ENCODE measurements at regions not wholly inside any gene's neighbourhood (a gene's known extent, or its start where the extent isn't known, plus 50 kb on each side); places are given as distances from the start of the nearest gene placed in this dataset.

- no peak overlapping the region for H3K27ac ChIP-seq
- TF ChIP-seq CTCF (IDR thresholded peaks at IDR 0.05) (no peak), ZFX (IDR thresholded peaks at IDR 0.05; ENCODE audit: borderline replicate concordance) (no peak)
Observed at GRCh38 chr7:116421298-116421697, 78.2 kb upstream of the CAV2 start.

GRCh38 chr7:116422683-116423082, 76.9 kb upstream of the CAV2 start:
- no peak overlapping the region for H3K27ac ChIP-seq
- TF ChIP-seq CTCF (IDR thresholded peaks at IDR 0.05) (no peak), ZFX (IDR thresholded peaks at IDR 0.05; ENCODE audit: borderline replicate concordance) (no peak)

GRCh38 chr7:116423499-116423898, 76.0 kb upstream of the CAV2 start:
- no peak overlapping the region for H3K27ac ChIP-seq
- TF ChIP-seq CTCF (IDR thresholded peaks at IDR 0.05) (no peak), ZFX (IDR thresholded peaks at IDR 0.05; ENCODE audit: borderline replicate concordance) (no peak)

- H3K27ac ChIP-seq: no peak overlapping the region
- no peak for TF ChIP-seq CTCF (IDR thresholded peaks at IDR 0.05)
- TF ChIP-seq ZFX (IDR thresholded peaks at IDR 0.05; ENCODE audit: borderline replicate concordance): no peak
Observed at GRCh38 chr7:116425647-116426209, 73.8 kb upstream of the CAV2 start.

GRCh38 chr7:116426428-116427156, 72.9 kb upstream of the CAV2 start:
- no peak overlapping the region for H3K27ac ChIP-seq
- TF ChIP-seq ZFX (IDR thresholded peaks at IDR 0.05; ENCODE audit: borderline replicate concordance): no peak
- TF ChIP-seq CTCF (IDR thresholded peaks at IDR 0.05): no peak

GRCh38 chr7:116429986-116430619, 69.4 kb upstream of the CAV2 start:
- no peak for TF ChIP-seq CTCF (IDR thresholded peaks at IDR 0.05)
- H3K27ac ChIP-seq: no peak overlapping the region
